Activated naive CD4-positive, alpha-beta T cell treated with Interleukin-2 at 50 U/mL for 16 hours (primary cell): ENCODE measurements at regions not wholly inside any gene's neighbourhood (a gene's known extent, or its start where the extent isn't known, plus 50 kb on each side); places are given as distances from the start of the nearest gene placed in this dataset.
"Not testable (repeated sequence)": the region's sequence is repeated elsewhere in the genome, so short reads cannot be mapped to it uniquely, and the experiment has no call there.

Experiments
- DNase-seq: peaks from one replicate; pipeline ENCODE4 v3.0.0-alpha.2; 2020

- DNase-seq = no peak
These were observed 96.0 kb upstream of the VGLL4 start for GRCh38 chr3:11739706-11740105.

- DNase-seq = no peak
These were observed 95.4 kb upstream of the VGLL4 start for GRCh38 chr3:11739123-11739522.

GRCh38 chr3:11737742-11738141 is 94.0 kb upstream of the VGLL4 start:
- no peak for DNase-seq

- DNase-seq = no peak
These were observed 92.6 kb upstream of the VGLL4 start for GRCh38 chr3:11736136-11736833.

GRCh38 chr3:11735638-11736037 is 91.9 kb upstream of the VGLL4 start:
- no peak for DNase-seq

- DNase-seq = not testable (repeated sequence)
These were observed 91.4 kb upstream of the VGLL4 start for GRCh38 chr3:11735111-11735510.

- no peak for DNase-seq
These were observed 90.2 kb upstream of the VGLL4 start for GRCh38 chr3:11733914-11734313.

- no peak for DNase-seq
These were observed 83.5 kb upstream of the VGLL4 start for GRCh38 chr3:11727207-11727606.

GRCh38 chr3:11726146-11726545 is 82.4 kb upstream of the VGLL4 start:
- DNase-seq = no peak

- not testable (repeated sequence) for DNase-seq
These were observed 81.6 kb upstream of the VGLL4 start for GRCh38 chr3:11725340-11725641.

- peak; percentile 5 for DNase-seq
These were observed 81.1 kb upstream of the VGLL4 start for GRCh38 chr3:11724615-11725339.

- no peak for DNase-seq
These were observed 77.8 kb upstream of the VGLL4 start for GRCh38 chr3:11721479-11721878.

GRCh38 chr3:11720917-11721411 is 77.2 kb upstream of the VGLL4 start:
- no peak for DNase-seq

GRCh38 chr3:11720304-11720898 is 76.7 kb upstream of the VGLL4 start:
- DNase-seq = peak; percentile 62

GRCh38 chr3:11719406-11720303 is 75.9 kb upstream of the VGLL4 start:
- DNase-seq = peak; percentile 79

- peak; percentile 66 for DNase-seq
These were observed 75.1 kb upstream of the VGLL4 start for GRCh38 chr3:11718637-11719405.

GRCh38 chr3:11717768-11718636 is 74.3 kb upstream of the VGLL4 start:
- no peak for DNase-seq

- DNase-seq = no peak
These were observed 73.6 kb upstream of the VGLL4 start for GRCh38 chr3:11717301-11717700.

- no peak for DNase-seq
These were observed 73.0 kb upstream of the VGLL4 start for GRCh38 chr3:11716573-11717290.

GRCh38 chr3:11713171-11713570 is 69.5 kb upstream of the VGLL4 start:
- no peak for DNase-seq

GRCh38 chr3:11712646-11713045 is 68.9 kb upstream of the VGLL4 start:
- no peak for DNase-seq
